ENCODE measurements at regions not wholly inside any gene's neighbourhood (a gene's known extent, or its start where the extent isn't known, plus 50 kb on each side); places are given as distances from the start of the nearest gene placed in this dataset.

- Histone ChIP-seq H2AFZ (ENCODE audit: low read depth, low read length) (no peak overlapping the region), H3K4me1 (ENCODE audit: insufficient read depth, low read length) (no peaks in the 10 kb centered on the region), H3K4me3 (ENCODE audit: insufficient read depth, low read depth, low read length) (no peak overlapping the region), H3K27ac (ENCODE audit: low read depth, low read length) (no peak overlapping the region), H3K27me3 (ENCODE audit: insufficient read depth, low read length) (no peaks in the 10 kb centered on the region), H3K79me2 (ENCODE audit: insufficient read depth, low read length) (no peaks in the 10 kb centered on the region), H3K9me3 (ENCODE audit: insufficient read depth, low read depth, low read length) (no peaks in the 10 kb centered on the region), H3K36me3 (ENCODE audit: insufficient read depth, low read length) (no peaks in the 10 kb centered on the region), H4K20me1 (ENCODE audit: insufficient read depth, low read length) (no peaks in the 10 kb centered on the region), H3K4me2 (ENCODE audit: low read length) (no peak overlapping the region), H3K9ac (ENCODE audit: low read length) (no peak overlapping the region)
- TF ChIP-seq, protein P1, sequence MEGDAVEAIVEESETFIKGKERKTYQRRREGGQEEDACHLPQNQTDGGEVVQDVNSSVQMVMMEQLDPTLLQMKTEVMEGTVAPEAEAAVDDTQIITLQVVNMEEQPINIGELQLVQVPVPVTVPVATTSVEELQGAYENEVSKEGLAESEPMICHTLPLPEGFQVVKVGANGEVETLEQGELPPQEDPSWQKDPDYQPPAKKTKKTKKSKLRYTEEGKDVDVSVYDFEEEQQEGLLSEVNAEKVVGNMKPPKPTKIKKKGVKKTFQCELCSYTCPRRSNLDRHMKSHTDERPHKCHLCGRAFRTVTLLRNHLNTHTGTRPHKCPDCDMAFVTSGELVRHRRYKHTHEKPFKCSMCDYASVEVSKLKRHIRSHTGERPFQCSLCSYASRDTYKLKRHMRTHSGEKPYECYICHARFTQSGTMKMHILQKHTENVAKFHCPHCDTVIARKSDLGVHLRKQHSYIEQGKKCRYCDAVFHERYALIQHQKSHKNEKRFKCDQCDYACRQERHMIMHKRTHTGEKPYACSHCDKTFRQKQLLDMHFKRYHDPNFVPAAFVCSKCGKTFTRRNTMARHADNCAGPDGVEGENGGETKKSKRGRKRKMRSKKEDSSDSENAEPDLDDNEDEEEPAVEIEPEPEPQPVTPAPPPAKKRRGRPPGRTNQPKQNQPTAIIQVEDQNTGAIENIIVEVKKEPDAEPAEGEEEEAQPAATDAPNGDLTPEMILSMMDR (IDR thresholded peaks at IDR 0.05; ENCODE audit: insufficient read depth, low read depth, low read length), result no peak
- TF ChIP-seq EZH2 (IDR thresholded peaks at IDR 0.05; ENCODE audit: insufficient read depth, low read length), result no peak
- FAIRE-seq (no peak), DNase-seq (ENCODE audit: low read depth) (no peak)
- no peaks in the 10 kb centered on the region for H3K27me3 Mint-ChIP-seq (ENCODE audit: low read depth, unreplicated experiment)
- H3K27ac Mint-ChIP-seq (ENCODE audit: unreplicated experiment), result peak overlapping the region; percentile 4
- peaks cover 12% of the 10 kb centered on the region for H3K4me1 Mint-ChIP-seq (ENCODE audit: low read depth, unreplicated experiment)
- H3K4me3 Mint-ChIP-seq (ENCODE audit: unreplicated experiment), result no peak overlapping the region
- H3K36me3 Mint-ChIP-seq (ENCODE audit: low read depth, unreplicated experiment), result peaks cover 2% of the 10 kb centered on the region
- no peaks in the 10 kb centered on the region for H3K9me3 Mint-ChIP-seq (ENCODE audit: unreplicated experiment)
These were observed 125.7 kb upstream of the BTBD3 start for GRCh38 chr20:11791835-11792567.

DNA sequence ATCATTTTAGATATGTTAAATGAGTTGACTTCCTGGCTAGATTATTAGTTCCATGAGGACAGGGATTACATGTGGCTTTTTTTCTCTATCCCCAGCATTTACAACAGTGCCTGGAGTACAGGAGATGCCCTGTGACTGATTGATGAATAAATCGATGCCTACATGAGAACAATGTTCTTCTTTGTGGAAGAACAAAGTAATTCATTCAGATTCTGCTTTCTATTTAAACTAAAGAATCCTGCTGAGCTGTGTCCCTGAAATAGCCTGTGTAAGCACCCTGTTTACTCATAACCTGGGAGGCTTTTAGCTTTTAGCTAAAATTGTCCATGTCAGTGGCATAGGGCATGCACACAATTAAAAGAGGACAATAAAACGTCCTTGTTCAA is 125.1 kb upstream of the BTBD3 start:
- Histone ChIP-seq H3K27ac (ENCODE audit: low read depth, low read length) (no peak overlapping the region), H3K36me3 (ENCODE audit: insufficient read depth, low read length) (no peaks in the 10 kb centered on the region), H3K4me3 (ENCODE audit: insufficient read depth, low read depth, low read length) (no peak overlapping the region), H3K4me1 (ENCODE audit: insufficient read depth, low read length) (no peaks in the 10 kb centered on the region), H3K9ac (ENCODE audit: low read length) (no peak overlapping the region), H3K4me2 (ENCODE audit: low read length) (no peak overlapping the region), H3K9me3 (ENCODE audit: insufficient read depth, low read depth, low read length) (no peaks in the 10 kb centered on the region), H3K27me3 (ENCODE audit: insufficient read depth, low read length) (no peaks in the 10 kb centered on the region), H3K79me2 (ENCODE audit: insufficient read depth, low read length) (no peaks in the 10 kb centered on the region), H4K20me1 (ENCODE audit: insufficient read depth, low read length) (no peaks in the 10 kb centered on the region), H2AFZ (ENCODE audit: low read depth, low read length) (no peak overlapping the region)
- Mint-ChIP-seq H3K36me3 (ENCODE audit: low read depth, unreplicated experiment) (peaks cover 2% of the 10 kb centered on the region), H3K27ac (ENCODE audit: unreplicated experiment) (no peak overlapping the region), H3K9me3 (ENCODE audit: unreplicated experiment) (no peaks in the 10 kb centered on the region), H3K27me3 (ENCODE audit: low read depth, unreplicated experiment) (no peaks in the 10 kb centered on the region), H3K4me3 (ENCODE audit: unreplicated experiment) (no peak overlapping the region), H3K4me1 (ENCODE audit: low read depth, unreplicated experiment) (peaks cover 12% of the 10 kb centered on the region)
- DNase-seq (ENCODE audit: low read depth) (no peak), FAIRE-seq (no peak)
- TF ChIP-seq EZH2 (IDR thresholded peaks at IDR 0.05; ENCODE audit: insufficient read depth, low read length), result no peak
- TF ChIP-seq, protein P1 (IDR thresholded peaks at IDR 0.05; ENCODE audit: insufficient read depth, low read depth, low read length), result no peak

DNA sequence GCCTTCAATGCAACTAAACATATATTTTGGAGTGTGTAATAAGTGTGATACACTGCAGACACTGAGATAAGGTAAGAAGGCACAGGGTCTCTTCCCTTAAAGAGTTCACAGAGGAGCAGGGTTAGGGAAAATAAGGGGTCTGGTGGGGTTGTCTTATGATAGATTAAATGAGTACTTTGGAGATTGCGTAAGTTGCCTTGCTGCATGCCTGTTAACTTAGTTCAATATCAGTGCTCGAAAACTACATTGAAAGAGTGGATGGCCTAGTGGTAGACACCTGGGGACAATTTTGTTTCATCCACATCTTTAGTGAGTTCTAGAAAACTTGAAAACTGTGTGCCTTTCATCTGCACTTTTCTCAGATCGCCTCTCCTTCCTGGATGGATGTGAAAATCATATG is 123.2 kb upstream of the BTBD3 start:
- H3K27me3 ChIP-seq (ENCODE audit: insufficient read depth, low read length), result no peaks in the 10 kb centered on the region
- H3K4me3 ChIP-seq (ENCODE audit: insufficient read depth, low read depth, low read length), result no peak overlapping the region
- Mint-ChIP-seq H3K27ac (ENCODE audit: unreplicated experiment) (no peak overlapping the region), H3K4me1 (ENCODE audit: low read depth, unreplicated experiment) (peaks cover 12% of the 10 kb centered on the region), H3K36me3 (ENCODE audit: low read depth, unreplicated experiment) (no peaks in the 10 kb centered on the region), H3K9me3 (ENCODE audit: unreplicated experiment) (no peaks in the 10 kb centered on the region), H3K27me3 (ENCODE audit: low read depth, unreplicated experiment) (no peaks in the 10 kb centered on the region), H3K4me3 (ENCODE audit: unreplicated experiment) (no peak overlapping the region)
- no peaks in the 10 kb centered on the region for H3K4me1 ChIP-seq (ENCODE audit: insufficient read depth, low read length)
- no peaks in the 10 kb centered on the region for H3K36me3 ChIP-seq (ENCODE audit: insufficient read depth, low read length)
- H2AFZ ChIP-seq (ENCODE audit: low read depth, low read length), result no peak overlapping the region
- no peak overlapping the region for H3K9ac ChIP-seq (ENCODE audit: low read length)
- H3K27ac ChIP-seq (ENCODE audit: low read depth, low read length), result no peak overlapping the region
- no peaks in the 10 kb centered on the region for H3K9me3 ChIP-seq (ENCODE audit: insufficient read depth, low read depth, low read length)
- FAIRE-seq, result no peak
- no peak for DNase-seq (ENCODE audit: low read depth)
- H3K4me2 ChIP-seq (ENCODE audit: low read length), result no peak overlapping the region
- TF ChIP-seq, protein P1 (IDR thresholded peaks at IDR 0.05; ENCODE audit: insufficient read depth, low read depth, low read length), result no peak
- TF ChIP-seq EZH2 (IDR thresholded peaks at IDR 0.05; ENCODE audit: insufficient read depth, low read length), result no peak
- H4K20me1 ChIP-seq (ENCODE audit: insufficient read depth, low read length), result no peaks in the 10 kb centered on the region
- no peaks in the 10 kb centered on the region for H3K79me2 ChIP-seq (ENCODE audit: insufficient read depth, low read length)
